ENCODE measurements at regions not wholly inside any gene's neighbourhood (a gene's known extent, or its start where the extent isn't known, plus 50 kb on each side); places are given as distances from the start of the nearest gene placed in this dataset.

DNA sequence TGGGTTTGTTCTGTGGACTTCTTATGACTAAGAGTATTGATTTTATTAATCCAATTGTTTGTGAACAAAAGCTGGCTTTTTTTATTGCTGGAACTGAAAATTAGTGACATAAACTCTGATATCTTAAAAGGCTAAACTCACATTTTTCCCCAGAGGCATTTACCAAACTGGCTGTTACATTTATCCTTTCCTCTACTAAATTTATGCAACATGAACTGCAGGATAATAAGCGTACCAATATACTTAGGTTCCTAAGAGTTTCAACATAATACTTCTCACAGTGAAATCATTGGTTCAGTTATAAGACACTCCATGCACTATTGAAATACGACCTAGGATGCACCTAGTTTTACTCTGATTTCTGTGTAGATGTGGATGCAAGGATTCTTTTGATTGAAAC is 560.8 kb upstream of the WWC1 start:
- TF ChIP-seq, protein P1, sequence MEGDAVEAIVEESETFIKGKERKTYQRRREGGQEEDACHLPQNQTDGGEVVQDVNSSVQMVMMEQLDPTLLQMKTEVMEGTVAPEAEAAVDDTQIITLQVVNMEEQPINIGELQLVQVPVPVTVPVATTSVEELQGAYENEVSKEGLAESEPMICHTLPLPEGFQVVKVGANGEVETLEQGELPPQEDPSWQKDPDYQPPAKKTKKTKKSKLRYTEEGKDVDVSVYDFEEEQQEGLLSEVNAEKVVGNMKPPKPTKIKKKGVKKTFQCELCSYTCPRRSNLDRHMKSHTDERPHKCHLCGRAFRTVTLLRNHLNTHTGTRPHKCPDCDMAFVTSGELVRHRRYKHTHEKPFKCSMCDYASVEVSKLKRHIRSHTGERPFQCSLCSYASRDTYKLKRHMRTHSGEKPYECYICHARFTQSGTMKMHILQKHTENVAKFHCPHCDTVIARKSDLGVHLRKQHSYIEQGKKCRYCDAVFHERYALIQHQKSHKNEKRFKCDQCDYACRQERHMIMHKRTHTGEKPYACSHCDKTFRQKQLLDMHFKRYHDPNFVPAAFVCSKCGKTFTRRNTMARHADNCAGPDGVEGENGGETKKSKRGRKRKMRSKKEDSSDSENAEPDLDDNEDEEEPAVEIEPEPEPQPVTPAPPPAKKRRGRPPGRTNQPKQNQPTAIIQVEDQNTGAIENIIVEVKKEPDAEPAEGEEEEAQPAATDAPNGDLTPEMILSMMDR (IDR thresholded peaks at IDR 0.05; ENCODE audit: poor library complexity, severe bottlenecking): no peak

DNA sequence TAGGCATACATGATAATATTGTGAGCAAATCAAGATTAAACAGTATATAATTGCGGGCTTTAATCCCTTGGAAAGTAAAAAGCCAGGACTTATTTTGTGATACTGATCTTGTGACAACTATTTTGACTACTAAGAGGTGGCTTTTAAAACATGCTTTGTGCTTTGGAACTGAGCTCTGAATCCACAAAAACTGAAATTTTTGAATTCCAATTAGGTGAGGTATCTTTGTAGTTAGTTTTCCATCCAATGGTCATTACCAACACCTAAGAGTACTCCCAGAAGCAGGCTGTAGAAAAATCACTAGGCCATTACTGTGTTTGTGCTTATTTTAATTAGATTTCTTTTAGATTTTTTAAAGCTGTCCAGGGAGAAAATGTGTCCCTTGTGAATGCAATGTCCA is 559.5 kb upstream of the WWC1 start:
- Histone ChIP-seq H3K4me3 (ENCODE audit: severe bottlenecking) (no peak overlapping the region), H3K4me1 (ENCODE audit: insufficient read depth, poor library complexity, severe bottlenecking) (peaks cover 22% of the 10 kb centered on the region), H3K36me3 (ENCODE audit: low read depth) (no peaks in the 10 kb centered on the region), H3K9me3 (ENCODE audit: severe bottlenecking) (no peaks in the 10 kb centered on the region), H3K27ac (ENCODE audit: poor library complexity, severe bottlenecking) (no peak overlapping the region), H3K27me3 (ENCODE audit: insufficient read depth, poor library complexity, severe bottlenecking) (no peaks in the 10 kb centered on the region)
- DNase-seq (ENCODE audit: low spot score) (no peak), ATAC-seq (ENCODE audit: low read depth) (no peak)
- TF ChIP-seq, protein P1 (IDR thresholded peaks at IDR 0.05; ENCODE audit: poor library complexity, severe bottlenecking): no peak

More for the DNA sequence above, 560.8 kb upstream of the WWC1 start:
- ATAC-seq (ENCODE audit: low read depth) (no peak), DNase-seq (ENCODE audit: low spot score) (no peak)
- Histone ChIP-seq H3K4me3 (ENCODE audit: severe bottlenecking) (no peak overlapping the region), H3K36me3 (ENCODE audit: low read depth) (no peaks in the 10 kb centered on the region), H3K4me1 (ENCODE audit: insufficient read depth, poor library complexity, severe bottlenecking) (peaks cover 22% of the 10 kb centered on the region), H3K27me3 (ENCODE audit: insufficient read depth, poor library complexity, severe bottlenecking) (no peaks in the 10 kb centered on the region), H3K27ac (ENCODE audit: poor library complexity, severe bottlenecking) (peak overlapping the region; percentile 89), H3K9me3 (ENCODE audit: severe bottlenecking) (no peaks in the 10 kb centered on the region)

DNA sequence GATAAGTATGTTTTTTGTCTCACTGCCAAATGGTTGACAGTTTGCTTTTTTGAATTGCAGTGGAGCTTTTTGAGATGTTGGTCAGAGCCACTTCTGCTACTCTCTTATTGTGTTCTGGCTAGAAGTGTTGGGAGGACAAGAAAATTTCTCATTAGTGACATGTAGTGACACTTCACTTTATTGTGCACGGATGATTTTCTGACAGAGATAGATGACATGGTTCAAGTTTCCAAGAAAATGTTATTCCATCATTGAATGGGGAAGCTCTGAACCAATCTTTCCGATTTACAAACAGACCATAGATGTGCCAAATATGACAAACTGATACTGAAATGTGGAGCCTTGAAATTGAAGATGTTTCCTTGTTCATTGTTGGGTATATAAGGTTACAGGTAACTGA is 558.9 kb upstream of the WWC1 start:
- no peak overlapping the region for H3K4me3 ChIP-seq (ENCODE audit: severe bottlenecking)
- no peaks in the 10 kb centered on the region for H3K27me3 ChIP-seq (ENCODE audit: insufficient read depth, poor library complexity, severe bottlenecking)
- H3K27ac ChIP-seq (ENCODE audit: poor library complexity, severe bottlenecking): no peak overlapping the region
- no peaks in the 10 kb centered on the region for H3K9me3 ChIP-seq (ENCODE audit: severe bottlenecking)
- no peak for DNase-seq (ENCODE audit: low spot score)
- TF ChIP-seq, protein P1 (IDR thresholded peaks at IDR 0.05; ENCODE audit: poor library complexity, severe bottlenecking): no peak
- no peaks in the 10 kb centered on the region for H3K36me3 ChIP-seq (ENCODE audit: low read depth)
- peaks cover 22% of the 10 kb centered on the region for H3K4me1 ChIP-seq (ENCODE audit: insufficient read depth, poor library complexity, severe bottlenecking)
- no peak for ATAC-seq (ENCODE audit: low read depth)

DNA sequence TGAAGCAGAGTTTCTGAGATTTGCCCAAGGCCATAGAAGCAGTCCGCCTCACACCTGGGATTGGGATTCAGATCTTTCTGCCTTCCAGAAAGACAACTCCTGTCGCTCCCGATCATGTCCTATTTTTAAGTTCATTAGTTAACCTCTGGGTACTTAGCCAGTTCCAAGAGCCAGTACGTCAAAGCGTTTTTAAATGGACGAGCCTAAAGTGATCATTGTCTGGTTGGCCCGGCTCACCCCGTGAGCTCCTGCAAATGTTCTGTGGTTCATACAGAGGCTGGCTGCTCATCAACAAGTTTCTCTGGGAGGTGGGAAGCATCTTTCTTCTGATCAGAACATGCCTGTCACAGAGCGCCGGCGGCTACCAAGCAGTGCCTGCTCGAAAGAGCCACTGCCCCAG is 554.5 kb upstream of the WWC1 start:
- H3K27ac ChIP-seq (ENCODE audit: poor library complexity, severe bottlenecking): no peak overlapping the region

More for the DNA sequence above, 554.5 kb upstream of the WWC1 start:
- Histone ChIP-seq H3K36me3 (ENCODE audit: low read depth) (no peaks in the 10 kb centered on the region), H3K4me3 (ENCODE audit: severe bottlenecking) (no peak overlapping the region), H3K9me3 (ENCODE audit: severe bottlenecking) (no peaks in the 10 kb centered on the region), H3K27me3 (ENCODE audit: insufficient read depth, poor library complexity, severe bottlenecking) (no peaks in the 10 kb centered on the region), H3K4me1 (ENCODE audit: insufficient read depth, poor library complexity, severe bottlenecking) (no peaks in the 10 kb centered on the region)
- TF ChIP-seq, protein P1 (IDR thresholded peaks at IDR 0.05; ENCODE audit: poor library complexity, severe bottlenecking): no peak
- ATAC-seq (ENCODE audit: low read depth) (no peak), DNase-seq (ENCODE audit: low spot score) (no peak)
